Trophoblast cell (in vitro differentiated cells and primary cell): ENCODE measurements at regions not wholly inside any gene's neighbourhood (a gene's known extent, or its start where the extent isn't known, plus 50 kb on each side); places are given as distances from the start of the nearest gene placed in this dataset.

ENCODE experiments used
- DNase-seq, 2 donors: peaks; one replicate each; pipeline ENCODE4 v3.0.0-alpha.2; 2016
- H2AFZ ChIP-seq: 2 replicates; pipeline ENCODE4 v1.6.1; 2013; ENCODE audit warnings: low read length, moderate library complexity, mild to moderate bottlenecking; ENCODE audit not compliant: insufficient read depth, poor library complexity
- H2AK5ac ChIP-seq: 2 replicates; pipeline ENCODE4 v1.6.1; 2013; ENCODE audit warnings: mild to moderate bottlenecking, low read length
- H2BK120ac ChIP-seq: 2 replicates; pipeline ENCODE4 v1.6.1; 2013; ENCODE audit warnings: low read length, mild to moderate bottlenecking, moderate library complexity; ENCODE audit not compliant: insufficient read depth, poor library complexity
- H2BK12ac ChIP-seq: 2 replicates; pipeline ENCODE4 v1.6.1; 2013; ENCODE audit warnings: mild to moderate bottlenecking, low read length, moderate library complexity
- H2BK5ac ChIP-seq: 2 replicates; pipeline ENCODE4 v1.6.1; 2013; ENCODE audit warnings: low read length, low read depth, moderate library complexity, mild to moderate bottlenecking; ENCODE audit not compliant: poor library complexity
- H3K14ac ChIP-seq: 2 replicates; pipeline ENCODE4 v1.6.1; 2013; ENCODE audit warnings: mild to moderate bottlenecking, low read length
- H3K18ac ChIP-seq: 2 replicates; pipeline ENCODE4 v1.6.1; 2013; ENCODE audit warnings: mild to moderate bottlenecking, low read length
- H3K23ac ChIP-seq: 2 replicates; pipeline ENCODE4 v1.6.1; 2013; ENCODE audit warnings: low read length
- H3K27ac ChIP-seq: 2 replicates; pipeline ENCODE4 v1.5.1; 2013; ENCODE audit warnings: low read depth, mild to moderate bottlenecking, inconsistent platforms, low read length, moderate library complexity
- H3K27me3 ChIP-seq: 2 replicates; pipeline ENCODE4 v1.6.1; 2013; ENCODE audit warnings: inconsistent platforms, mild to moderate bottlenecking, low read length, moderate library complexity; ENCODE audit not compliant: insufficient read depth
- H3K36me3 ChIP-seq, 2 experiments: 1 replicate in 1 of 2; 2 replicates in 1 of 2; pipeline ENCODE4 v1.6.1; 2013; ENCODE audit warnings: low read length in 2 of 2, mild to moderate bottlenecking in 2 of 2, moderate library complexity in 1 of 2; ENCODE audit not compliant: insufficient read depth in 2 of 2, control insufficient read depth in 1 of 2
- H3K4ac ChIP-seq: 2 replicates; pipeline ENCODE4 v1.6.1; 2013; ENCODE audit warnings: low read depth, mild to moderate bottlenecking, low read length, moderate library complexity
- H3K4me1 ChIP-seq, 2 experiments: 1 replicate in 1 of 2; 2 replicates in 1 of 2; pipeline ENCODE4 v1.6.1; 2013; ENCODE audit warnings: low read length in 2 of 2, mild to moderate bottlenecking in 2 of 2, moderate library complexity in 1 of 2; ENCODE audit not compliant: insufficient read depth in 2 of 2, control insufficient read depth in 1 of 2
- H3K4me2 ChIP-seq: 2 replicates; pipeline ENCODE4 v1.6.1; 2013; ENCODE audit warnings: inconsistent platforms, mild to moderate bottlenecking, low read length, moderate library complexity
- H3K4me3 ChIP-seq: 2 replicates; pipeline ENCODE4 v1.5.1; 2013; ENCODE audit warnings: mild to moderate bottlenecking, low read depth, low read length, inconsistent platforms
- H3K79me1 ChIP-seq: one replicate; pipeline ENCODE4 v1.6.1; 2013; ENCODE audit warnings: low read length
- H3K79me2 ChIP-seq: 2 replicates; pipeline ENCODE4 v1.6.1; 2013; ENCODE audit warnings: low read length, mild to moderate bottlenecking; ENCODE audit not compliant: control insufficient read depth, insufficient read depth, poor library complexity
- H3K9ac ChIP-seq: 2 replicates; pipeline ENCODE4 v1.6.1; 2013; ENCODE audit warnings: mild to moderate bottlenecking, low read length
- H3K9me3 ChIP-seq: 2 replicates; pipeline ENCODE4 v1.6.1; 2013; ENCODE audit warnings: low read depth, mild to moderate bottlenecking, control low read depth, inconsistent platforms, low read length; ENCODE audit not compliant: insufficient read depth
- H4K12ac ChIP-seq: 2 replicates; pipeline ENCODE4 v1.6.1; 2013; ENCODE audit warnings: low read depth, mild to moderate bottlenecking, low read length, moderate library complexity
- H4K8ac ChIP-seq: 2 replicates; pipeline ENCODE4 v1.6.1; 2013; ENCODE audit warnings: low read depth, mild to moderate bottlenecking, low read length, moderate library complexity
- H4K91ac ChIP-seq: one replicate; pipeline ENCODE4 v1.6.1; 2013; ENCODE audit warnings: low read depth, mild to moderate bottlenecking, low read length, moderate library complexity
- WGBS: extraction: QIAGEN DNeasy Blood & Tissue Kit; methylation state at CpG from one replicate; pipeline ENCODE4 v1.1.7; 2013; ENCODE audit warnings: missing lambda C conversion rate; ENCODE audit not compliant: insufficient read length, insufficient coverage; ENCODE audit errors: extremely low coverage; 5-methylcytosine and 5-hydroxymethylcytosine counted together

DNA sequence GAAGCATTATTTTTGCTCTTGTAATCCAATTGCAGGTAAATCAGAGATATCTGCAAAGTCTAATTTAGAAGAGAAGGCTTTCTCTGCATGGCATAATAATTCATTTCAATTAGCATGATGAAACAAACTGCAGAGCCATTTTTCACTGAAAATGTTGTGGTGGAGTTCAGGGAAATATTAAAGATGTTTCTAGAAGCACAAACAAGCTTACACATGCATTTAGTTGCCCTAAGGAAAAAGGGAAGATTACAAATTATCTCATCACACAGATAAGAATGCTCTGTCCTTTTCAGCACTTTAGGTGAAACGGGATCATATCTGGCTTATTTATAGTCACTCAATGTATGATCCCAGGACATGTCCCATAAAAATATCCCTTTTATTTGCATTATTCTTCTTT lies 252.1 kb upstream of the TANK start:
- Histone ChIP-seq H2AFZ (no peak overlapping the region), H3K23ac (no peak overlapping the region), H3K14ac (no peak overlapping the region), H2BK5ac (no peak overlapping the region), H3K18ac (no peak overlapping the region), H3K4ac (no peak overlapping the region), H3K4me2 (no peak overlapping the region), H2BK12ac (no peak overlapping the region), H4K12ac (no peak overlapping the region), H4K8ac (no peak overlapping the region), H4K91ac (no peak overlapping the region), H3K27me3 (no peaks in the 10 kb centered on the region), H3K27ac (no peak overlapping the region), H3K9me3 (no peaks in the 10 kb centered on the region), H3K4me1 (no peaks in the 10 kb centered on the region), H2BK120ac (no peak overlapping the region), H3K79me1 (no peaks in the 10 kb centered on the region), H3K4me3 (no peak overlapping the region), H3K36me3 (no peaks in the 10 kb centered on the region), H2AK5ac (no peak overlapping the region), H3K9ac (no peak overlapping the region), H3K79me2 (no peaks in the 10 kb centered on the region)
- no peak for DNase-seq
- WGBS: no CpG with 5 or more reads among the region's 1 CpG

DNA sequence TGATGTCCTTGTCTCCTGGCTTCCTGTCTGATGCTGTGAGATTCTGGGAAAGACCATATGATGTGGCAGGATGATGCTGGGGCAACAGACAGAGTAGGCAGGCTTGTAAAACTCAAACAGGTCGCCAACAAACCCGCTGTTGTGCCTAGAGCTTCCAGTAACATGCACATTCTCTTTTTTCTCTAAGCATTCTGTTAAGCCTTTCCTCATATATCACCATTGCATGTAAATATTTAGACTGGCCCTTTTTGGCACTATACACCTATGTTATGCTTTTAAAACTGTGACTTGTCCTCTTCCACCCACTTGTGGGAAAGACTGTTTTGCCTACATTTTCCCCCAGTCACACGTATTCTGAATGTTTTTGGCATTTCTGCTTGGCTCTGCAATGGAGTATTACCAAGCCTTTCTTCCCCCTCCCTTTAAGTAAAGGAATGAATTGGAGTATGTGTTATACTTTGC lies 250.4 kb upstream of the TANK start:
- Histone ChIP-seq H4K91ac (no peak overlapping the region), H3K36me3 (no peaks in the 10 kb centered on the region), H2BK5ac (no peak overlapping the region), H2AFZ (no peak overlapping the region), H4K8ac (no peak overlapping the region), H3K4me1 (no peaks in the 10 kb centered on the region), H2BK120ac (no peak overlapping the region), H3K23ac (no peak overlapping the region), H3K4me2 (no peak overlapping the region), H4K12ac (no peak overlapping the region), H3K79me2 (no peaks in the 10 kb centered on the region), H3K79me1 (no peaks in the 10 kb centered on the region), H3K27ac (no peak overlapping the region), H3K27me3 (no peaks in the 10 kb centered on the region), H3K4ac (no peak overlapping the region), H2AK5ac (no peak overlapping the region), H3K14ac (no peak overlapping the region), H3K9ac (no peak overlapping the region), H3K18ac (no peak overlapping the region), H2BK12ac (no peak overlapping the region), H3K4me3 (no peak overlapping the region), H3K9me3 (no peaks in the 10 kb centered on the region)
- no CpG with 5 or more reads among the region's 3 CpGs for WGBS
- no peak for DNase-seq

DNA sequence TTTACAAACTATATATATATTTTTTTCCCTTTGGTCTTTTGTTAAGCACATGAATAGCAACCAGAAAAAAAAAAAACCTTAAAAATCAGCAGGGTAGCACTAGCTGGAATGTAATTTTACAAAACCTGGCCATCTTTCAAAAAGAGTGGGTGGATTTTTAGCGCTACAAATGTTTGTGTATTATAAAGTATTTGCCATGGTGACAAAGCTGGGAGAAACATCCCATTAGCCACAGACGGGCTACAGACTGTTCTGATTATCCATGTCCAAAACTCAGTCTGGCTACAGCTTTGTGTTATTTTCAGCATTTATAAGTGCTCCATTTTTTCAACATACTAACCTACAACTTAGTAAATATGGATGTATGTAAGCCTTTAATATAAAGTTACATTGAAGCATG lies 249.5 kb upstream of the TANK start:
- Histone ChIP-seq H3K4me3 (no peak overlapping the region), H3K14ac (no peak overlapping the region), H3K79me1 (no peaks in the 10 kb centered on the region), H3K4me2 (no peak overlapping the region), H3K23ac (no peak overlapping the region), H3K36me3 (no peaks in the 10 kb centered on the region), H3K27ac (no peak overlapping the region), H3K4me1 (no peaks in the 10 kb centered on the region), H4K12ac (no peak overlapping the region), H2AFZ (no peak overlapping the region), H4K8ac (no peak overlapping the region), H3K79me2 (no peaks in the 10 kb centered on the region), H4K91ac (no peak overlapping the region), H2AK5ac (no peak overlapping the region), H3K9me3 (no peaks in the 10 kb centered on the region), H2BK5ac (no peak overlapping the region), H3K9ac (no peak overlapping the region), H3K4ac (no peak overlapping the region), H3K18ac (no peak overlapping the region), H2BK12ac (no peak overlapping the region), H2BK120ac (no peak overlapping the region), H3K27me3 (no peaks in the 10 kb centered on the region)
- DNase-seq: no peak
- WGBS: no CpG with 5 or more reads among the region's 2 CpGs

DNA sequence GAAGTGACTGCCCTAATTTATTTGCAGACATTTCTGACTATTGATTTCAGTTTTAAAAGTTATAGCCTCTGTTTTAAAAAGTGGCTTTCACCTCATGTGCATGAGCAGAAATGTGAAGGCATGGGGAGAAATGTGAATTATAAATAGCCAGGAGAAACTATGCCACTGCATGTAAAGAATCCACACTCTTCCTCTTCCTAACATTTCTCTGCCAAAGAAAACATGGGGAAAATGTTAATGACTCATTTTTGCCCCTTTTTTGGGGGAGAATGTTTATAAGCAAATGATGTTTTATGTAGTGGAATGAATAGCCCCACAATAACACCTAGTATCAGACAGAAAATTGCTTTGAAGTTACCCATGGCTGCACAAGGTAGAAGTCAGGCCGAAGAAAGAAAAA lies 249.0 kb upstream of the TANK start:
- Histone ChIP-seq H4K91ac (no peak overlapping the region), H3K18ac (no peak overlapping the region)
- WGBS: no CpG with 5 or more reads among the region's 1 CpG

More for the DNA sequence above, 249.0 kb upstream of the TANK start:
- Histone ChIP-seq H3K79me1 (no peaks in the 10 kb centered on the region), H3K4me3 (no peak overlapping the region), H3K4me2 (no peak overlapping the region), H2BK12ac (no peak overlapping the region), H3K36me3 (no peaks in the 10 kb centered on the region), H3K27me3 (no peaks in the 10 kb centered on the region), H3K79me2 (no peaks in the 10 kb centered on the region), H3K9ac (no peak overlapping the region), H3K14ac (no peak overlapping the region), H2AFZ (no peak overlapping the region), H2BK5ac (no peak overlapping the region), H4K12ac (no peak overlapping the region), H2BK120ac (no peak overlapping the region), H3K23ac (no peak overlapping the region), H2AK5ac (no peak overlapping the region), H3K9me3 (no peaks in the 10 kb centered on the region), H4K8ac (no peak overlapping the region), H3K4ac (no peak overlapping the region), H3K27ac (no peak overlapping the region), H3K4me1 (no peaks in the 10 kb centered on the region)
- DNase-seq: no peak
